AG04449 (cell line): ENCODE measurements at regions not wholly inside any gene's neighbourhood (a gene's known extent, or its start where the extent isn't known, plus 50 kb on each side); places are given as distances from the start of the nearest gene placed in this dataset.

Experiments used
- CTCF ChIA-PET: fragments of 350-600 bp; formaldehyde crosslinking; extraction: SDS; loops from one replicate; lab custom pipeline; 2021; ENCODE audit warnings: antibody characterized with exemption; lab: Yijun Ruan, JAX
- POLR2A ChIA-PET: fragments of 400-600, 350-600 bp; formaldehyde crosslinking; extraction: SDS; loops from one replicate; lab custom pipeline; 2020; ENCODE audit warnings: antibody characterized with exemption, inconsistent platforms; lab: Yijun Ruan, JAX
- DNase-seq: peaks from one replicate; pipeline ENCODE4 v3.0.0-alpha.2; 2010; ENCODE audit warnings: low read depth, low spot score
- H3K4me3 ChIP-seq: 2 replicates; pipeline ENCODE4 v1.5.1; 2011; ENCODE audit warnings: low read depth, mild to moderate bottlenecking, control low read depth, low read length
- TF ChIP-seq, protein P1 (sequence below): IDR thresholded peaks from one replicate; pipeline ENCODE4 v1.5.1; 2011; ENCODE audit warnings: mild to moderate bottlenecking, moderate library complexity, low read length, control low read depth, inconsistent platforms; ENCODE audit not compliant: insufficient read depth; ENCODE audit errors: missing control alignments

DNA sequence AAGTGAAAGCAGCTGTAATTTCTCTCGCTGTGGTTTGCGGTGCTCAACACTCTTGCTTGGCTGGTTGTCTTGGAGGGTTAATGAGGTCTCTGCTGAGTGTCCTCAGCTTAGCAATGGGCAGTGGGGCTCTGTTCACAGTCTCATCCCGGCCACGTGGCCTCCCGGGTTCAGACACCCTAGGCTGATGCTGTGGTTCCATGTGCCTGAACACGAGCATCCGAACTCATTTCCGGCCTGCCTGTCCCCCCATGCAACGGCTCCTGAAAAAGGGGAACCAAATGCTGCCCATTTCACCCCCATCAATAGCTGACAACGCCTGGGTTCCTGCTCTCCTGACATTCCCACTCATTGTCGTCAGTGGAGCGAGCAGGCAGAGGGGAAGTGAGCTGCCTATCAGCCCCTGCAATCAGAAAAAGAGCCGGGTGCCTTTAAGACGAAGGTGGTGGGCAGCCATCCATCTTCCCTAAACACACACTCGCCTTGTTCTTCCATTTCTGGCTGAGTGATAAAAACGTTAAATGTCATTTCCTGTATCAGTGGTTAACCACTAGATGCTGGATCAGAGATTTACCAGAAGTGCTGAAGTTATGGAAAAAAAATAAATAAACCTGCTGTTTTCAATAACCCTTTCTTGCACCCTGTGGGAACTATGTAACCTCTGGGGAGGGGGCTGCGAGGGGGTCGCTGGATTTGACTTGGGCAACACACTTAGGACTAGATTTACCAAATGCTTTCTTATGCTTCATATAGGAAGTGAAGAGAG, 60.3 kb upstream of the BCL2L14 start:
- no peak for DNase-seq

DNA sequence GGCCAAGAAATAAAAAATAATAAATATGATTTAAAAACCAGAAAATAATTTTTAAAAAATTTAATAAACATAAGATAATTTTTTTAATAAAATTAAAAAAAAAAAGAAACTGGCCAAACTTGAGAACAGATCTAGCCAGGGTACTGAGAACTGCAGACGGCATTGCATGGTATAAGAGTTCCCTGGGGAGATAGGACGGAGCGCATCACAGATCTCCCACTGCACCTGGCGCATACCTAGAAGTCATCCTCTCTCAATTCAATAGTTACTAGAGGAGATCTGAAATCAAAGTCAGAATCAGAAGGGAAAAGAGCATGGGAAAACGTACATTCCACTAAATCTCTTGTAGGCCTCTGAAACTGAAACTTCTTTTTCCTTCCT, 58.9 kb upstream of the BCL2L14 start:
- ChIA-PET CTCF (interaction anchor here (2.2 kb wide), 1 partner anchor 21 kb away, joined by 14 read pairs; no protein-coding TSS in a partner anchor), POLR2A (no interaction called here)
- TF ChIP-seq, protein P1, sequence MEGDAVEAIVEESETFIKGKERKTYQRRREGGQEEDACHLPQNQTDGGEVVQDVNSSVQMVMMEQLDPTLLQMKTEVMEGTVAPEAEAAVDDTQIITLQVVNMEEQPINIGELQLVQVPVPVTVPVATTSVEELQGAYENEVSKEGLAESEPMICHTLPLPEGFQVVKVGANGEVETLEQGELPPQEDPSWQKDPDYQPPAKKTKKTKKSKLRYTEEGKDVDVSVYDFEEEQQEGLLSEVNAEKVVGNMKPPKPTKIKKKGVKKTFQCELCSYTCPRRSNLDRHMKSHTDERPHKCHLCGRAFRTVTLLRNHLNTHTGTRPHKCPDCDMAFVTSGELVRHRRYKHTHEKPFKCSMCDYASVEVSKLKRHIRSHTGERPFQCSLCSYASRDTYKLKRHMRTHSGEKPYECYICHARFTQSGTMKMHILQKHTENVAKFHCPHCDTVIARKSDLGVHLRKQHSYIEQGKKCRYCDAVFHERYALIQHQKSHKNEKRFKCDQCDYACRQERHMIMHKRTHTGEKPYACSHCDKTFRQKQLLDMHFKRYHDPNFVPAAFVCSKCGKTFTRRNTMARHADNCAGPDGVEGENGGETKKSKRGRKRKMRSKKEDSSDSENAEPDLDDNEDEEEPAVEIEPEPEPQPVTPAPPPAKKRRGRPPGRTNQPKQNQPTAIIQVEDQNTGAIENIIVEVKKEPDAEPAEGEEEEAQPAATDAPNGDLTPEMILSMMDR: no peak
- no peak overlapping the region for H3K4me3 ChIP-seq
- DNase-seq: no peak

More for the DNA sequence above, 60.3 kb upstream of the BCL2L14 start:
- CTCF ChIA-PET: interaction anchor here (0.9 to 2.2 kb wide), 3 partner anchors 22 to 52 kb away, joined by 3 to 14 read pairs (median 4); no protein-coding TSS in a partner anchor
- peak overlapping the region; percentile 6; the same call in 1 of the 2 replicates for H3K4me3 ChIP-seq
- TF ChIP-seq, protein P1: no peak
- POLR2A ChIA-PET: interaction anchor here (0.7 to 1.2 kb wide), 2 partner anchors 92 to 357 kb away, joined by 3 to 4 read pairs; no protein-coding TSS in a partner anchor

DNA sequence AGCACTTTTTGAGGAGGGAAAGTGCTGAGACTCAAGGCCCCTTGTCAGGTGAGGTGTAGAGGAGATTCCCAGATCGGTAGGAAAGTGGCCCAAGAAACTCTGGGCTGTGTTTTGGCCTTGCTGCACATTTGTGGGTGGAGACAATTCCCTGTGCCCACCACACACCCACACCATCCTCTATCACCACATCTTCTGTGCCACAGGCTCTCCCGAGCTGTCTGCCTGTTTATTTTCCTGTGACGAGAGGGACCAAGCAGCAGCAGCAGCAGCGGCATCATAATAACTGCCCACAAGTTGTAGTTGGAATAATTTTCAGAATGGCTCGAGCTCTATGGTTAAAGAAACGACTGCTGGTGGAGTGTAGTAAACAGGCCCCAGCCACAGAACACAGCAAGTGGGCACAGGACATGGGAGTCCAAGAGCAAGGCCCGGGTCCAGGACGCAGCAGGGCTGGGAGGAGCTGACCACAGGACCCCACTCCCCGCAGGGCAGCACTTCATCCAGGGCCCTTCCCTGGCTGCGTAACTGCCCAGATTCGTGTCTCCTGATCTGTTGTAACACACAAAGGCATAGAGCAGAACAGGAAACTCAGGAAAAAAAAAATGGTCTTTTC, 55.6 kb upstream of the BCL2L14 start:
- no peak for DNase-seq
- ChIA-PET POLR2A (no interaction called here), CTCF (no interaction called here)
- H3K4me3 ChIP-seq: no peak overlapping the region
- TF ChIP-seq, protein P1: no peak

DNA sequence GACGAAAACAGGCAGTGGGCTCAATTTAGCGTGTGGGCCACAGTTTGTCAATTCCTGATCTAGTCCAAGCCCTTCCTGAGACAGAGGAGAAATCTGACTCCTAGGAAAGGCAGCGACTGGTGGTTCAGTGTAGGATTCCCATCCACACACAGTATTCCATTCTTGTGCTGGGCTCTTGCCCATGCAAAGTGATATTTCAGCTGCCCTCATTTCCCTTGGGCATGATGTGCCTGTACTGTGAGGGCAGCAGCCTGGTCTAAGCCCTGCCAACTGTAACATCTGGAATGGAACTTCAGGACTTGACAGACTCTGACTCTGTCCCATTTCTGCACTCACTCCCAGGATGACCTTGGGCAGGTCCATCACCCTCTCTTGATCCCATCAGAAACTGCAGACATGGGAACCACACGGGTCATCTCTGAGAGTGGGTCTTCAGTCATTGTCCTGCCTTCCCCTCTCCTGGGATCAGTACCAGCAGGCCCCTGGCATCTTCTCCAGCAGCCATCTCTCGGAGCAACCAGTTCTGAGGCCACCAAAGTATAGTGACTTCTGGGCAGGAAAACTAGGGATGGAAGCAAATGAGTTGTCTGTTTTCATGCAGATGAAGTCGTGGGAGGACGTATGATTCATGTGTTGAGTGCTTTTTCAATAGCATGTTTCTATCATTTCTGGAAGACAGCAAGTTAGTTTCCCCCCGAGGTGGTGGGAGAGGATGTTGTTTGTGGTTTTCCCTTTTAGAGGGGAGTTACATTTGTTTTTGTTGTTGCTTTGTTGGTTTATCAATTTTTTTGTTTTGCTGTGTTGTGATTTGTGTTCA, 54.2 kb upstream of the BCL2L14 start:
- no peak overlapping the region for H3K4me3 ChIP-seq
- ChIA-PET POLR2A (no interaction called here), CTCF (no interaction called here)
- no peak for DNase-seq
- TF ChIP-seq, protein P1: no peak

DNA sequence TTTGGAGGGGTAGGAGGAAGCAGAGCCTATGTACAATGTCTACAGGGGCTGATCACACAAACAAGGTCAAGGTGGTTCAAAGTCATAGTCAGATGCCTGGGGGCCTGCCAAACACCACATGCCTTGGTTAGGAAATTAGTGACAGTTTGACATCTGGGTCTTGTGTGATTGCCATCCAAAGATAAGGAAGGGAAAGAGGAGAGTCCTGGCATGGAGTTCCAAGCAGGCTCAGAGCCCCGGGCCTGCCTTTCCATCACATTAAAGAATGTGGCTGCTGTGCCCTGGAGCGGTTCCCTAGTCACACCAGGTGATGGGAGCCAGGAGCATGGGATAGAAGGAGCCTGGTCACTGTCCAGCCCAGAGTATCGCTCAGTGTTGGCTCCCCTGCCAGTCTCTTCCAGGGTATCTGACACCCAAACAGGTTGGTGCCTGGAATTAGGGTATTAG, 53.6 kb upstream of the BCL2L14 start:
- POLR2A ChIA-PET: no interaction called here
- CTCF ChIA-PET: interaction anchor here (1.3 to 1.7 kb wide), 5 partner anchors 16 to 437 kb away, joined by 3 to 12 read pairs (median 3); no protein-coding TSS in a partner anchor
- no peak overlapping the region for H3K4me3 ChIP-seq
- TF ChIP-seq, protein P1: no peak
- no peak for DNase-seq

DNA sequence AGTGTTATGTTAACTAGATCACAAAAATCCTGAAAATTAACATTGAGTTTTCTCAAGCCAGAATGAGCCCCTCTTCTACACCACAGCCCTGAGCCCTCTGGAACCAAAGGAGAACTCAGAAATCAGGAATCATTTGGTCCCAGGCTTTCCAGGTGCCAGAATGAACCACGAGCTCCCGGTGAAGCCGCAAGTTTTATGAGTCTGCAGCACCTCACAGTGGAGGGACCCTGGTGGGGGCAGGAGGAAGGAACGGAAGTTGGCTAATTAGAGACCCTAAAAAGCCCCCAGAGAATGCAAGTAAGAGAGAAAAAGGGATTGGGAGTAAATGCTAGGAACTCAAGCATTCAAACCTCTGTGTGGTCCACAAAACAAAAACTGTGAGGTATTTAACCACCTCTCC, 52.9 kb upstream of the BCL2L14 start:
- POLR2A ChIA-PET: no interaction called here
- CTCF ChIA-PET: interaction anchor here (1.3 to 1.7 kb wide), 5 partner anchors 15 to 437 kb away, joined by 3 to 12 read pairs (median 3); no protein-coding TSS in a partner anchor
- H3K4me3 ChIP-seq: no peak overlapping the region
- DNase-seq: no peak
- TF ChIP-seq, protein P1: peak; percentile 9
